Vagina (tissue), 2 donors: ENCODE measurements at regions not wholly inside any gene's neighbourhood (a gene's known extent, or its start where the extent isn't known, plus 50 kb on each side); places are given as distances from the start of the nearest gene placed in this dataset.

Experiments used
- DNase-seq, 2 donors: peaks; one replicate each; pipeline ENCODE4 v3.0.0-alpha.2; 2017; ENCODE audit errors: extremely low spot score in 2 of 2
- H3K27ac ChIP-seq: fragments of 200-600 bp; sonication (generic); one replicate; pipeline ENCODE4 v1.5.1; 2019
- H3K27me3 ChIP-seq: fragments of 200-600 bp; sonication (generic); one replicate; pipeline ENCODE4 v1.5.1; 2019
- H3K36me3 ChIP-seq, 2 donors: fragments of 200-600 bp; sonication (generic); one replicate each; pipeline ENCODE4 v1.5.1; 2017 to 2019
- H3K4me1 ChIP-seq: fragments of 200-600 bp; sonication (generic); one replicate; pipeline ENCODE4 v1.5.1; 2019
- H3K4me3 ChIP-seq, 2 donors: fragments of 200-600 bp; sonication (generic); 1 replicate in 1 of 2; 2 replicates in 1 of 2; pipeline ENCODE4 v1.5.1; 2016 to 2019
- H3K9me3 ChIP-seq: fragments of 200-600 bp; sonication (generic); one replicate; pipeline ENCODE4 v1.5.1; 2019
- POLR2A ChIP-seq, 2 donors: fragments of 450-650 bp; IDR thresholded peaks; one replicate each; pipeline ENCODE4 v1.6.1; 2017; ENCODE audit warnings: antibody characterized with exemption in 2 of 2, mild to moderate bottlenecking in 2 of 2, moderate library complexity in 2 of 2
- POLR2AphosphoS5 ChIP-seq, 2 donors: sonication (generic); formaldehyde crosslinking; IDR thresholded peaks; one replicate each; pipeline ENCODE4 v1.9.0; 2017; ENCODE audit warnings: antibody characterized with exemption in 2 of 2, mild to moderate bottlenecking in 2 of 2, low read depth in 1 of 2; ENCODE audit not compliant: insufficient read depth in 1 of 2
- intact Hi-C: fragments of 100-400 bp; cut with DNase I; formaldehyde crosslinking; loops from one replicate; pipeline ENCODE4 v1.15.1; 2023
- TF ChIP-seq, protein P1 (sequence below), 3 experiments: fragments of 450-650 bp in 2 of 3; fragments of 200-600 bp in 1 of 3; sonication (generic) in 1 of 3; IDR thresholded peaks; one replicate each; pipeline ENCODE4 v1.5.1; 2017 to 2019; ENCODE audit warnings: antibody characterized with exemption in 3 of 3, mild to moderate bottlenecking in 2 of 3, moderate library complexity in 2 of 3

- H3K4me1 ChIP-seq = no peaks in the 10 kb centered on the region
- no peaks in the 10 kb centered on the region for H3K9me3 ChIP-seq
- DNase-seq = no peak
- H3K4me3 ChIP-seq = no peak overlapping the region
- no peaks in the 10 kb centered on the region for H3K36me3 ChIP-seq
- no peaks in the 10 kb centered on the region for H3K27me3 ChIP-seq
- intact Hi-C loops = no loop called here
- no peak for TF ChIP-seq POLR2A (IDR thresholded peaks at IDR 0.05)
- TF ChIP-seq POLR2AphosphoS5 (IDR thresholded peaks at IDR 0.05; ENCODE audit: insufficient read depth in 1 of 2, low read depth in 1 of 2) = no peak
- TF ChIP-seq, protein P1, sequence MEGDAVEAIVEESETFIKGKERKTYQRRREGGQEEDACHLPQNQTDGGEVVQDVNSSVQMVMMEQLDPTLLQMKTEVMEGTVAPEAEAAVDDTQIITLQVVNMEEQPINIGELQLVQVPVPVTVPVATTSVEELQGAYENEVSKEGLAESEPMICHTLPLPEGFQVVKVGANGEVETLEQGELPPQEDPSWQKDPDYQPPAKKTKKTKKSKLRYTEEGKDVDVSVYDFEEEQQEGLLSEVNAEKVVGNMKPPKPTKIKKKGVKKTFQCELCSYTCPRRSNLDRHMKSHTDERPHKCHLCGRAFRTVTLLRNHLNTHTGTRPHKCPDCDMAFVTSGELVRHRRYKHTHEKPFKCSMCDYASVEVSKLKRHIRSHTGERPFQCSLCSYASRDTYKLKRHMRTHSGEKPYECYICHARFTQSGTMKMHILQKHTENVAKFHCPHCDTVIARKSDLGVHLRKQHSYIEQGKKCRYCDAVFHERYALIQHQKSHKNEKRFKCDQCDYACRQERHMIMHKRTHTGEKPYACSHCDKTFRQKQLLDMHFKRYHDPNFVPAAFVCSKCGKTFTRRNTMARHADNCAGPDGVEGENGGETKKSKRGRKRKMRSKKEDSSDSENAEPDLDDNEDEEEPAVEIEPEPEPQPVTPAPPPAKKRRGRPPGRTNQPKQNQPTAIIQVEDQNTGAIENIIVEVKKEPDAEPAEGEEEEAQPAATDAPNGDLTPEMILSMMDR (IDR thresholded peaks at IDR 0.05) = no peak
- H3K27ac ChIP-seq = no peak overlapping the region
Measured at GRCh38 chr22:34017205-34017604, 96.9 kb upstream of the LARGE1 start.

DNA sequence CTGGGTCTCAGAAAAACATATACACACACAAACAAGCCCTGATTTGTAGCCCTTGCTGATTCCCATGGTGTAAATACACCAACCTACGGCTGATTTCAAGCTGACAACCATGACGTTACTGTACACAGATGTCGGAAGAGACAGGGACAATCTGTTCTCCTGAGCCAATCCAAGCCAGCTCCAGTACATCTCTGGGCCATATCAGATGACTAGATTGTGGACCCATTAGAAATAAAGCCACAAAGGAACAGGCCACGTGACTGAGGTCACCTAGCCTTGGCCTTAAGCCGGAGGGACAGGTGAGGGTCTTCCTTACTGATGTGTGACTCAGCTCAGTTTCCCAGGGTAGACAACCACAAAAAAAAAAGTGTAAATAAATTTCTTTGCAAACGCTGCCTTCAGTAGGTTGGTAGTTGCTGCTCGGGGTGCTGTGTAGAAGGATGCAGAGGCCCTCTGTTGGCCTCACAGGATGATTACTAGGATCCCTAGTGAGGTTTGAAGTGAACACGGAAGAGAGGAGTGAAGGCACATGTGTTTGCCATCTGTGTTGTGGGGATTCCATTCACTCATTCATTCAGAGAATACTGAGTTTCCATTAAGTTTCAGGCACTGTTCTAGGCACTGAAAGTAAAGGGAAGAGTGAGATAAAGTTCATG, 99.0 kb upstream of the LARGE1 start:
- H3K36me3 ChIP-seq = no peaks in the 10 kb centered on the region
- no peak overlapping the region for H3K4me3 ChIP-seq
- no peak overlapping the region for H3K27ac ChIP-seq
- H3K4me1 ChIP-seq = no peaks in the 10 kb centered on the region
- DNase-seq = no peak
- TF ChIP-seq POLR2A (IDR thresholded peaks at IDR 0.05) = no peak
- TF ChIP-seq POLR2AphosphoS5 (IDR thresholded peaks at IDR 0.05; ENCODE audit: insufficient read depth in 1 of 2, low read depth in 1 of 2) = no peak
- TF ChIP-seq, protein P1 (IDR thresholded peaks at IDR 0.05) = no peak
- no peaks in the 10 kb centered on the region for H3K27me3 ChIP-seq
- no peaks in the 10 kb centered on the region for H3K9me3 ChIP-seq
- intact Hi-C loops = no loop called here

DNA sequence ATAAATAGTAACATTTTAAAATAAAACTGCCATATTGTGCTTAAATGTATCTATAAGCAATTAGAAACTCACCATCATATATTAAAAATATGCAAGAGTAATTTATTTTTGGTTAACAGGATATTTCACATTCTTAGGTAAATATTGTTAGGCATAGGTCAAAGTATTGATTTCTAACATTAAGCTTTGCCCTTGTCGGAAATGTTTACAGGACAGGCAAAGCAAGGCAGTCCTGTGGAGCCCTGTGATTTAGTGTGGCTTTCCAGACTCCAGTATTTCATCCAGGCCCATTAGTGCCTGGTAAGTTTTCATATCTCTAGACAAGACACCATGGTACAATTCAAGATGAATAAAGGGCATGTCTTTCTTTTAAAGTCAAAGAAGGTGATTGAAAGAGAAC, 114.9 kb upstream of the LARGE1 start:
- Histone ChIP-seq H3K4me3 (no peak overlapping the region), H3K36me3 (no peaks in the 10 kb centered on the region), H3K9me3 (no peaks in the 10 kb centered on the region), H3K4me1 (no peaks in the 10 kb centered on the region), H3K27ac (no peak overlapping the region), H3K27me3 (no peaks in the 10 kb centered on the region)
- no peak for DNase-seq
- TF ChIP-seq POLR2AphosphoS5 (IDR thresholded peaks at IDR 0.05; ENCODE audit: insufficient read depth in 1 of 2, low read depth in 1 of 2) = no peak
- no peak for TF ChIP-seq POLR2A (IDR thresholded peaks at IDR 0.05)
- TF ChIP-seq, protein P1 (IDR thresholded peaks at IDR 0.05) = no peak
- intact Hi-C loops = no loop called here

DNA sequence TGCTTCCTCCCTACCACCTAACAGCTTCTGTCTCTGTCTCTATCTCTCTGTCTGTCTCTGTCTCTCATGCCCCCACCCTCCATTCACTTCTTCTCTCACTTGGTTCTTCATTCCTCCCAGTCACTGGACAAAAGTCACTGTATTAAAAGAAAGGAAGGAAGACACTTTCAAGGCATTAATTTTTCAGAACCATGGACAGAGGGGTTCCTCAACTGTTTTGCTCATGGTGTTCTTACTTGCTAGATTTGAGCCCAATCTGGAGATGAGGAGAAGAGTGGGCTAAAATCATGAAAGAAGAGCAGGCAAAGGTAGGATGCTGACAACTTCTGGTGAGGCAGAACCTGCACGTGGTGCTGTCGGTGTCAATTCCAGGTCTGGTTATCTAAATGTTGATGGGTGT, 116.7 kb upstream of the LARGE1 start:
- no peak overlapping the region for H3K4me3 ChIP-seq
- no peaks in the 10 kb centered on the region for H3K9me3 ChIP-seq
- DNase-seq = no peak
- TF ChIP-seq, protein P1 (IDR thresholded peaks at IDR 0.05) = no peak
- no peak for TF ChIP-seq POLR2AphosphoS5 (IDR thresholded peaks at IDR 0.05; ENCODE audit: insufficient read depth in 1 of 2, low read depth in 1 of 2)
- TF ChIP-seq POLR2A (IDR thresholded peaks at IDR 0.05) = no peak
- H3K36me3 ChIP-seq = no peaks in the 10 kb centered on the region
- H3K27ac ChIP-seq = no peak overlapping the region
- intact Hi-C loops = no loop called here
- H3K4me1 ChIP-seq = no peaks in the 10 kb centered on the region
- no peaks in the 10 kb centered on the region for H3K27me3 ChIP-seq

DNA sequence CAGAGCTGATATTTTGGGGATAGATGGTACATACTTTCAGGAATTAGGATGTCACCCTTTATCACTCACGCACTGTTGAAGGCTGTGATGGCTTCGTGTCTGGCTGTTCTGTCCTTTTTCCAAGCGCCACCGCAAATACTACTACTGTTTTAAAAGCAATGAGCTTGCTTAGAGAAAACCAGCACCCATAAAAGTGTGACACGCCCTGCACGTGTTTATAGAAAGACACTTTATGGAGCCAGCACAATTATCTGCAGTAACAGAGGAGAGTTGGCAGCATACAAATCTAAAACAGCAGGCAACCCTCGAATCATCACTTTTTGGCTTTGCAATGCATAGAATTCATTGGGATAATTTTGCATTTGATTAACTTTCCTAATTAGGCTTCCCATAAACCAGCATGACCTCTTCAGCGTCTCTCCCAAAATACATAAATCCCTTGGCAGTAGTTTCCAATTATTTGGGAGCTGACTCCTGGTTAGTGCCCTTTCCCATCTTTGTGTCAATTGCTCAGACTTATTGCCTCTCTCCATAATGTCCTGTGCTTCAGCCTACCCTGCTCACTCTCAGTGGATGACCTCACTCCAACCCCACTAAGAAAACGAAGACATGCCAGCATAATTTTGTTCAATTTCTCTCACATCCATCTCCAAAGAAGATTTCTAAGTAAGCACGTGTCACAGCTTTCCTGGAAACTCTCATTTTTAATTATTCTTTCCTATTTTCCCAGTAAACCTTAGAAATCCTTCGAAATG, 118.7 kb upstream of the LARGE1 start:
- no peaks in the 10 kb centered on the region for H3K36me3 ChIP-seq
- H3K4me3 ChIP-seq = no peak overlapping the region
- intact Hi-C loops = no loop called here
- no peak for TF ChIP-seq POLR2AphosphoS5 (IDR thresholded peaks at IDR 0.05; ENCODE audit: insufficient read depth in 1 of 2, low read depth in 1 of 2)
- no peak for TF ChIP-seq POLR2A (IDR thresholded peaks at IDR 0.05)
- TF ChIP-seq, protein P1 (IDR thresholded peaks at IDR 0.05) = no peak
- no peaks in the 10 kb centered on the region for H3K4me1 ChIP-seq
- H3K27ac ChIP-seq = no peak overlapping the region
- H3K9me3 ChIP-seq = no peaks in the 10 kb centered on the region
- no peak for DNase-seq
- H3K27me3 ChIP-seq = no peaks in the 10 kb centered on the region
